ENCODE measurements at regions not wholly inside any gene's neighbourhood (a gene's known extent, or its start where the extent isn't known, plus 50 kb on each side); places are given as distances from the start of the nearest gene placed in this dataset.

- no peaks in the 10 kb centered on the region for H3K36me3 ChIP-seq (ENCODE audit: control insufficient read depth, insufficient read depth, low read length)
- DNase-seq (ENCODE audit: low read depth in 4 of 6, low spot score in 6 of 6) = peak; percentile 24 to 98 (median 63)
- H3K4me1 ChIP-seq (ENCODE audit: control insufficient read depth, insufficient read depth, low read length) = no peaks in the 10 kb centered on the region
- H3K4me3 ChIP-seq (ENCODE audit: low read depth, low read length) = no peak overlapping the region
- 13% methylated on average over 4 of the region's 7 CpGs for WGBS (ENCODE audit: insufficient coverage)
- peaks cover 2% of the 10 kb centered on the region for H3K9me3 ChIP-seq (ENCODE audit: control insufficient read depth, insufficient read depth, low read length)
- H3K27ac ChIP-seq (ENCODE audit: low read depth, low read length) = no peak overlapping the region
- H3K27me3 ChIP-seq (ENCODE audit: control insufficient read depth, insufficient read depth, low read length) = no peaks in the 10 kb centered on the region
Measured at GRCh38 chr3:70822669-70823068, 510.2 kb upstream of the MDFIC2 start.

GRCh38 chr3:70821602-70822001 is 509.2 kb upstream of the MDFIC2 start:
- Histone ChIP-seq H3K27me3 (ENCODE audit: control insufficient read depth, insufficient read depth, low read length) (no peaks in the 10 kb centered on the region), H3K4me1 (ENCODE audit: control insufficient read depth, insufficient read depth, low read length) (no peaks in the 10 kb centered on the region), H3K9me3 (ENCODE audit: control insufficient read depth, insufficient read depth, low read length) (peaks cover 2% of the 10 kb centered on the region), H3K36me3 (ENCODE audit: control insufficient read depth, insufficient read depth, low read length) (no peaks in the 10 kb centered on the region), H3K4me3 (ENCODE audit: low read depth, low read length) (no peak overlapping the region), H3K27ac (ENCODE audit: low read depth, low read length) (no peak overlapping the region)
- DNase-seq (ENCODE audit: low read depth in 4 of 6, low spot score in 6 of 6) = no peak
- 95% methylated on average over 2 of the region's 4 CpGs for WGBS (ENCODE audit: insufficient coverage)

- no peaks in the 10 kb centered on the region for H3K4me1 ChIP-seq (ENCODE audit: control insufficient read depth, insufficient read depth, low read length)
- no peak overlapping the region for H3K4me3 ChIP-seq (ENCODE audit: low read depth, low read length)
- no peaks in the 10 kb centered on the region for H3K36me3 ChIP-seq (ENCODE audit: control insufficient read depth, insufficient read depth, low read length)
- WGBS (ENCODE audit: insufficient coverage) = no CpG with 5 or more reads among the region's 1 CpG
- no peaks in the 10 kb centered on the region for H3K27me3 ChIP-seq (ENCODE audit: control insufficient read depth, insufficient read depth, low read length)
- H3K9me3 ChIP-seq (ENCODE audit: control insufficient read depth, insufficient read depth, low read length) = peaks cover 2% of the 10 kb centered on the region
- H3K27ac ChIP-seq (ENCODE audit: low read depth, low read length) = no peak overlapping the region
- DNase-seq (ENCODE audit: low read depth in 4 of 6, low spot score in 6 of 6) = no peak
Measured at GRCh38 chr3:70820397-70820796, 508.0 kb upstream of the MDFIC2 start.

- no peak for DNase-seq (ENCODE audit: low read depth in 4 of 6, low spot score in 6 of 6)
- Histone ChIP-seq H3K4me1 (ENCODE audit: control insufficient read depth, insufficient read depth, low read length) (no peaks in the 10 kb centered on the region), H3K27me3 (ENCODE audit: control insufficient read depth, insufficient read depth, low read length) (no peaks in the 10 kb centered on the region), H3K27ac (ENCODE audit: low read depth, low read length) (no peak overlapping the region), H3K36me3 (ENCODE audit: control insufficient read depth, insufficient read depth, low read length) (no peaks in the 10 kb centered on the region), H3K9me3 (ENCODE audit: control insufficient read depth, insufficient read depth, low read length) (peaks cover 2% of the 10 kb centered on the region), H3K4me3 (ENCODE audit: low read depth, low read length) (no peak overlapping the region)
- WGBS (ENCODE audit: insufficient coverage) = 80% methylated on average over 1 of the region's 2 CpGs
Measured at GRCh38 chr3:70818145-70818544, 505.7 kb upstream of the MDFIC2 start.

GRCh38 chr3:70816346-70816745 is 503.9 kb upstream of the MDFIC2 start:
- Histone ChIP-seq H3K4me1 (ENCODE audit: control insufficient read depth, insufficient read depth, low read length) (no peaks in the 10 kb centered on the region), H3K27me3 (ENCODE audit: control insufficient read depth, insufficient read depth, low read length) (no peaks in the 10 kb centered on the region), H3K9me3 (ENCODE audit: control insufficient read depth, insufficient read depth, low read length) (peaks cover 7% of the 10 kb centered on the region), H3K27ac (ENCODE audit: low read depth, low read length) (no peak overlapping the region), H3K36me3 (ENCODE audit: control insufficient read depth, insufficient read depth, low read length) (no peaks in the 10 kb centered on the region), H3K4me3 (ENCODE audit: low read depth, low read length) (no peak overlapping the region)
- DNase-seq (ENCODE audit: low read depth in 4 of 6, low spot score in 6 of 6) = no peak
- WGBS (ENCODE audit: insufficient coverage) = 80% methylated on average over 2 of the region's 3 CpGs

GRCh38 chr3:70815817-70816216 is 503.4 kb upstream of the MDFIC2 start:
- WGBS (ENCODE audit: insufficient coverage) = no CpG with 5 or more reads among the region's 4 CpGs
- Histone ChIP-seq H3K9me3 (ENCODE audit: control insufficient read depth, insufficient read depth, low read length) (peaks cover 7% of the 10 kb centered on the region), H3K36me3 (ENCODE audit: control insufficient read depth, insufficient read depth, low read length) (no peaks in the 10 kb centered on the region), H3K4me1 (ENCODE audit: control insufficient read depth, insufficient read depth, low read length) (no peaks in the 10 kb centered on the region), H3K27me3 (ENCODE audit: control insufficient read depth, insufficient read depth, low read length) (no peaks in the 10 kb centered on the region), H3K27ac (ENCODE audit: low read depth, low read length) (no peak overlapping the region), H3K4me3 (ENCODE audit: low read depth, low read length) (no peak overlapping the region)
- DNase-seq (ENCODE audit: low read depth in 4 of 6, low spot score in 6 of 6) = no peak

GRCh38 chr3:70813311-70813710 is 500.9 kb upstream of the MDFIC2 start:
- WGBS (ENCODE audit: insufficient coverage) = no CpG with 5 or more reads among the region's 3 CpGs
- no peaks in the 10 kb centered on the region for H3K27me3 ChIP-seq (ENCODE audit: control insufficient read depth, insufficient read depth, low read length)
- DNase-seq (ENCODE audit: low read depth in 4 of 6, low spot score in 6 of 6) = no peak
- H3K4me3 ChIP-seq (ENCODE audit: low read depth, low read length) = no peak overlapping the region
- peaks cover 7% of the 10 kb centered on the region for H3K9me3 ChIP-seq (ENCODE audit: control insufficient read depth, insufficient read depth, low read length)
- H3K27ac ChIP-seq (ENCODE audit: low read depth, low read length) = no peak overlapping the region
- no peaks in the 10 kb centered on the region for H3K4me1 ChIP-seq (ENCODE audit: control insufficient read depth, insufficient read depth, low read length)
- no peaks in the 10 kb centered on the region for H3K36me3 ChIP-seq (ENCODE audit: control insufficient read depth, insufficient read depth, low read length)

- no peak overlapping the region for H3K27ac ChIP-seq (ENCODE audit: low read depth, low read length)
- H3K27me3 ChIP-seq (ENCODE audit: control insufficient read depth, insufficient read depth, low read length) = no peaks in the 10 kb centered on the region
- no peak overlapping the region for H3K4me3 ChIP-seq (ENCODE audit: low read depth, low read length)
- peaks cover 4% of the 10 kb centered on the region for H3K9me3 ChIP-seq (ENCODE audit: control insufficient read depth, insufficient read depth, low read length)
- H3K36me3 ChIP-seq (ENCODE audit: control insufficient read depth, insufficient read depth, low read length) = no peaks in the 10 kb centered on the region
- DNase-seq (ENCODE audit: low read depth in 4 of 6, low spot score in 6 of 6) = peak in 5 of 6 donors; percentile 47 to 84 (median 68)
- H3K4me1 ChIP-seq (ENCODE audit: control insufficient read depth, insufficient read depth, low read length) = no peaks in the 10 kb centered on the region
- no CpG with 5 or more reads among the region's 2 CpGs for WGBS (ENCODE audit: insufficient coverage)
Measured at GRCh38 chr3:70811880-70812279, 499.4 kb upstream of the MDFIC2 start.

- Histone ChIP-seq H3K4me1 (ENCODE audit: control insufficient read depth, insufficient read depth, low read length) (no peaks in the 10 kb centered on the region), H3K36me3 (ENCODE audit: control insufficient read depth, insufficient read depth, low read length) (no peaks in the 10 kb centered on the region), H3K4me3 (ENCODE audit: low read depth, low read length) (no peak overlapping the region), H3K9me3 (ENCODE audit: control insufficient read depth, insufficient read depth, low read length) (peaks cover 4% of the 10 kb centered on the region), H3K27me3 (ENCODE audit: control insufficient read depth, insufficient read depth, low read length) (no peaks in the 10 kb centered on the region), H3K27ac (ENCODE audit: low read depth, low read length) (no peak overlapping the region)
- DNase-seq (ENCODE audit: low read depth in 4 of 6, low spot score in 6 of 6) = no peak
- no CpG with 5 or more reads among the region's 1 CpG for WGBS (ENCODE audit: insufficient coverage)
Measured at GRCh38 chr3:70808881-70809280, 496.4 kb upstream of the MDFIC2 start.

GRCh38 chr3:70806556-70806955 is 494.1 kb upstream of the MDFIC2 start:
- Histone ChIP-seq H3K27me3 (ENCODE audit: control insufficient read depth, insufficient read depth, low read length) (no peaks in the 10 kb centered on the region), H3K36me3 (ENCODE audit: control insufficient read depth, insufficient read depth, low read length) (no peaks in the 10 kb centered on the region), H3K4me3 (ENCODE audit: low read depth, low read length) (no peak overlapping the region), H3K4me1 (ENCODE audit: control insufficient read depth, insufficient read depth, low read length) (no peaks in the 10 kb centered on the region), H3K9me3 (ENCODE audit: control insufficient read depth, insufficient read depth, low read length) (no peaks in the 10 kb centered on the region), H3K27ac (ENCODE audit: low read depth, low read length) (no peak overlapping the region)
- DNase-seq (ENCODE audit: low read depth in 4 of 6, low spot score in 6 of 6) = no peak
- 78% methylated on average over 4 of the region's 7 CpGs for WGBS (ENCODE audit: insufficient coverage)

Data from spinal cord (tissue), 9 donors.